HG03135 (cell line): ENCODE measurements at regions not wholly inside any gene's neighbourhood (a gene's known extent, or its start where the extent isn't known, plus 50 kb on each side); places are given as distances from the start of the nearest gene placed in this dataset.
A peak's percentile ranks its signal among the peaks of the same experiment; 100 is the strongest.
"Not testable (repeated sequence)": the region's sequence is repeated elsewhere in the genome, so short reads cannot be mapped to it uniquely, and the experiment has no call there.

ENCODE experiments used
- ATAC-seq: cut with Tn5 transposase; IDR thresholded peaks from one replicate; pipeline ENCODE4 v1.9.1; 2021; ENCODE audit warnings: mild to moderate bottlenecking, moderate library complexity; ENCODE audit not compliant: unreplicated experiment

- no peak for ATAC-seq
Observed at GRCh38 chr12:114616081-114616480, 67.9 kb downstream of the TBX3 start.

DNA sequence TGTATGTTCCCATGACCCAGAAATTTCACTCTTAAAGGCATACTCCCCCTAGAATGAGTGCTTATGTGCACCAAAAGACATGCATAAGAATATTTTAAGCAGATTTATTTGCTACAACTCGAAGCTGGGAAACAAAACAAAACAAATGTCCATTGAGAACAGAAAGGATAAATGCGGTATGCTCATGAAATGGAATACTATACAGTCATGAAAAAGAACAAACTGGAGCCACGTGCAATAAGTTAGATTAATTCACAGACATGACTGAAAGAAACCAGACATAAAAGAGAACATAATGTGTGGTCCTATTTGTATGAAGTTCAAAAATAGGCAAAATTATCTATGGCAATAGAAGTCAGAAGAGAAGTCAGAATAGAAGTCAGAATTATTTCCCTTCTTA is 69.9 kb downstream of the TBX3 start:
- ATAC-seq: no peak

- ATAC-seq: no peak
Observed at GRCh38 chr12:114612062-114612461, 71.9 kb downstream of the TBX3 start.

GRCh38 chr12:114611145-114612018 is 72.6 kb downstream of the TBX3 start:
- ATAC-seq: no peak

DNA sequence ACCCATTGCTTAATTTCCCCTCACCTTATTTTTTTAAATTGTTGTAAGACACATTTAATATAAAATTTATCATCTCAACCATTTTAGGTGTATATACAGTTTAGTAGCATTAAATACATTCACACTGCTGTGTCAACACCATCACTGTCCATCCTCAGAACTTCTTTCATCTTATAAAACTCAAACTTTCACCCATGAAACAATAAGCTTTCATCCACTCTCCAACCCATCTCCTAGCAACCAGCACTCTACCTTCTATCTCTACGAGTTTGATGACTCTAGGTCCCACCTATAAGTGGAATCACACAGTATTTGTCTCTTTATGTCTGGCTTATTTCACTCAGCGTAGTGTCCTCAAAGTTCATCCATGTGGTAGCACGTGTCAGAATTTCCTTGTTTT is 75.5 kb downstream of the TBX3 start:
- ATAC-seq: no peak

DNA sequence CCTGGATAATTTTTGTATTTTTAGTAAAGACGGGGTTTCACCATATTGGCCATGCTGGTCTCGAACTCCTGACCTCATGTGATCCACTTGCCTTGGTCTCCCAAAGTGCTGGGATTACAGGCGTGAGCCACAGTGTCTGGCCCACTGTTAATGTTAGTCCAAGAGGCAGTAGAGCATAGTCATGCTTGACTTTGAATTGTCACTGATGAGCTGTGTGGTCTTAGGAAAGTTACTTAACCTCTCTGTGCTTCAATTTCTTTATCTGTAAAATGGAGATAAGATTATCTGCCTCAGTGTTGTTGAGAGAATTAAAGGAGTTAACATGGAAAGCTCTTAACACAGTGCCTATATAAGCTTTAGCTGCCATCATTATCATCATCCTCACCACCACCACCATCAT is 78.1 kb downstream of the TBX3 start:
- no peak for ATAC-seq

- no peak for ATAC-seq
Observed at GRCh38 chr12:114604606-114605005, 79.4 kb downstream of the TBX3 start.

DNA sequence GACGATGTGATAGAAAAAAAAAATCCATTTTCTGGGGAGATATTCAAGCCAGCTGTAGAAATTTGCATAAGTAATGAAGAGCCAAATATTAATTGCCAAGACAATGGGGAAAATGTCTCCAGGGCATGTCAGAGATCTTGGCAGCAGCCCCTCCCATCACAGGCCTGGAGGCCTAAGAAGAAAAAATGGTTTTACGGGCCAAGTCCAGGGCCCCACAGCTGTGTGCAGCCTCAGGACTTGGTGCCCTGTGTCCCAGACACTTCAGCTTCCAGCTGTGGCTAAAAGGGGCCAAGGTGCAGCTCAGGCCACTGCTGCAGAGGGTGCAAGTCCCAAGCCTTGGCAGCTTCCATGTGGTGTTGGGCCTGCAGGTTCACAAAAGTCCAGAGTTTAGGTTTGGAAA is 83.4 kb downstream of the TBX3 start:
- ATAC-seq: not testable (repeated sequence)

- no peak for ATAC-seq
Observed at GRCh38 chr12:114598111-114598510, 85.9 kb downstream of the TBX3 start.

DNA sequence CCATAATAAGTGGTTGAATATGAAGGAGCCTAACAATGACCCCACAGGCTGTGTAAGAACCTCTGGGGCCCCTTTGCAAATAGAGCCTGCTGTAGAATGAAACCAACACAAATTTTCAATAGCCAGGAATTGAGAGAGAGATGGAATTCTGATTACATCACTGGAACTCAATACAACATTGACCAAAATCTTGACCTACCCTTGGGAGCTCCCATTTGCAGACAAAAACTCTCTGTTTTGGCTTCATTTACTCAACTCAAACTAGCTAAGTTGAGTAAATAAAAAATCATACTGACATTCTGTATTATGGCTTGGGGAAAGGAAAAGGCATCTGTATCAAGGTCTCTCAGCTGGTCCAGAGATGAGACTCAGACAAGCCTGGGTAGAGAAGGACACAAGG is 91.0 kb downstream of the TBX3 start:
- no peak for ATAC-seq

DNA sequence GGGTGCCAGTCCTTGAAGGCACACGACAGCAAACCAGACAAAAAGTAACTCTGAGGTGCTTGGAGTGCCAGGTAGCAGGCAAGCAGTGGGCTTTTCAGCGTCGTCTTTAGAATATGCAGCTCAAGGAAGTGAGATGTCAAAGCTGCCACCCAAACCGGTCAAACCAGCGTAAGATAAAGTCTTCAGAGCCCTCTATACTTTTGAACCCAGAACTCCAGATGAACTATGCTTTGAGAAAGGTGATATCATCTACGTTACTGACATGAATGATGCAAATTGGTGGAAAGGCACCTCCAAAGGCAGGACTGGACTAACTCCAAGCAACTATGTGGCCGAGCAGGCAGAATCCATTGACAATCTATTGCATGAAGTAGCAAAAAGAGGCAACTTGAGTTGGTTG is 95.9 kb downstream of the TBX3 start:
- no peak for ATAC-seq

DNA sequence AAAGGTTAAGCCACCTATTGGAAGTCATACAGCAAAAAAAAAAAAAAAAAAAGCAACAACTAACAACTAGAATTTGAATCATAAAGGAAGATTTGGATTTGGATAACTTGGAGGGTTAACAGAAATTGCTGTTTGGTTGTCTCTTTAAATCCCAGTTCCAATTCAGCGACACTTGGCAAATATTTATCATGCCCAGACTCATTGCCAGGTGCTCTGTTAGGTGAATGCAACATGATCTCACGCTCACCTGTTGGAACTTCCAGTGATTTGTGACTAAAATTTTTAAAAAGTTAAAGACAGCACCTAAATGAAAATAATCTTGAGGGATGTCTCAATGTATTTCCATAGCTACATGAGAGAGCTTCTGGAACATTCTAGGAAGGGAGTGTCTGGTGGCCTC is 103.7 kb downstream of the TBX3 start:
- no peak for ATAC-seq

- no peak for ATAC-seq
Observed at GRCh38 chr12:114579389-114579788, 104.6 kb downstream of the TBX3 start.

DNA sequence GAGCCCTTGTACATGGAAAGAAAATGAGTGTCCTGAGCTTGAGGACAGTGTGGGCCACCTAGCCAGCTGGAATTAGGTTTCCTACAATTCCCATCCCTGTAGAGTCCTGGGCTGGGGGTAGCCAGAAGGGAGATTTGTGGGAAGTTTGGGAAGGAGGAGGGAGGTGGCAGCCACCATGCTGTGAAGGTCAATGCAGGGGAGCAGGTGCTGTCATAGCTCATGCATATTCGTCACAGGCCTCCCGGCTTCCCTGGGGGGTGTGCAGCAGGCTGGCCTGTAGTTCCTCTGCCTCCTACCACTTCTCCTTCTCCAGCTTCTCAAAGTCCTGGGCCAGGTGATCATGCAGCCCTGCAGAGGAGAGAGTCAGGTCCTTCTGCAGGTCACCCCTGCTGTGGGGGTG is 121.3 kb downstream of the TBX3 start:
- no peak for ATAC-seq

DNA sequence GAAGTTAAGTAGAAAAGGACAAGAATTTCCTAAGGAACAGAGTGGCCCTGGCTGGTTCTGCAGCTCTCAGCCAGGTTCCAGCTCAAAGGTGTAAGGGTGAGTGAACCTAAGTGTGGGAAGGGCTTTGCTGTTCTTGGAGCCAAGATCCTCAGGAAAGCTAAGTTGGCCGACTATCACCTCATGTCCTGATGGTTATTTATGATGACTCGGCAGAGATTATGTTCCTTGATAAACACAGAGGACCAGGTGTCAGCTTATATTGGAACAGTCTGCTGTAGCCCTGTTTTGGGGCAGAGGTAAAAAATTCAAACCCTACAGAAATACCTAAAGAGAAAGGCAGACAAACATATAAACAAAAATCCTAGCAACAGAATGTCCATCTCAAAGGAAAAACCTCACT is 128.5 kb downstream of the TBX3 start:
- ATAC-seq: no peak

GRCh38 chr12:114547636-114548035 is 136.3 kb downstream of the TBX3 start:
- ATAC-seq: no peak

GRCh38 chr12:114530417-114530816 is 124.5 kb upstream of the TBX5 start:
- no peak for ATAC-seq

DNA sequence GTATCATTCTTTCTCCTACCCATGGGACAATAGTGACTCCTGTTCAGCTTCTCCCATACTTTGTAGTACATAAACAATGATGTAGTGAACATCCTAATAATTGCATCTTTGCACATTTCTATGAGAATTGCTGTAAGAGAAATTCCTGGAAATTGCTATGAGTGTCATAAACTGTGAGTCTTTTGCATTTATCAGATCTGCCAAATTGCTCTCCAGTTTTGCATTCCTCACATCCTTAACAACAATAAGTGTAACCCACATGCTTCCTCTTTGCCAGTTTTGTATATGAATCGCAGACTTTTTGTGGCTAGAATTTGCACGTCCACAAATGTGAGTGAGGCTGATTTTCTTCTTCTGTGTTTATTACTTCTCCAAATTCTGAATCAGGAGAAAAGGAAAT is 124.0 kb upstream of the TBX5 start:
- ATAC-seq: no peak

DNA sequence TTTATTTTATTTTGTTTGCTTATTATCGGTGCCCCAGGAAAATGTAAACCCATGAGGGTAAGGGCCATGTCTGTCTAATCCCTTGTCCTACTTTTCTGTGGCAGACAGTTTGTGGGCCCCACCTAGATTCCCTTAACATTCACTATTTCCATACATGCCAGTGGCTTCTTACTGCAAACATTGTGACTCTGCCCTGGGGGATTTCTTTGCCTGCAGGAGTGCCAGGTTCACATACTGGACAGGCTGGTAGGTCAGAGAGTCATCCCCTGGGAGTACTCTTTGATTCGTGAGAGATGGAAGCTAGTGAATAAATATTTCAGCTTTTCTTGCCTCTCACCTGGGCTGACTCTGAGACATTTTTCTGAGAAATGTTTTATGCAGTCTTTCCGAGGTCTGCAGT is 122.8 kb upstream of the TBX5 start:
- no peak for ATAC-seq

GRCh38 chr12:114521160-114521559 is 115.2 kb upstream of the TBX5 start:
- not testable (repeated sequence) for ATAC-seq

GRCh38 chr12:114512351-114512750 is 106.4 kb upstream of the TBX5 start:
- ATAC-seq: no peak

- ATAC-seq: peak; percentile 63
Observed at GRCh38 chr12:114508529-114509129, 102.7 kb upstream of the TBX5 start.

- no peak for ATAC-seq
Observed at GRCh38 chr12:114506651-114507050, 100.7 kb upstream of the TBX5 start.
